ENCODE measurements at regions not wholly inside any gene's neighbourhood (a gene's known extent, or its start where the extent isn't known, plus 50 kb on each side); places are given as distances from the start of the nearest gene placed in this dataset.
"Not testable (repeated sequence)": the region's sequence is repeated elsewhere in the genome, so short reads cannot be mapped to it uniquely, and the experiment has no call there.

GRCh38 chr10:124262234-124262865, 156.4 kb downstream of the OAT start:
- DNase-seq, result no peak

DNA sequence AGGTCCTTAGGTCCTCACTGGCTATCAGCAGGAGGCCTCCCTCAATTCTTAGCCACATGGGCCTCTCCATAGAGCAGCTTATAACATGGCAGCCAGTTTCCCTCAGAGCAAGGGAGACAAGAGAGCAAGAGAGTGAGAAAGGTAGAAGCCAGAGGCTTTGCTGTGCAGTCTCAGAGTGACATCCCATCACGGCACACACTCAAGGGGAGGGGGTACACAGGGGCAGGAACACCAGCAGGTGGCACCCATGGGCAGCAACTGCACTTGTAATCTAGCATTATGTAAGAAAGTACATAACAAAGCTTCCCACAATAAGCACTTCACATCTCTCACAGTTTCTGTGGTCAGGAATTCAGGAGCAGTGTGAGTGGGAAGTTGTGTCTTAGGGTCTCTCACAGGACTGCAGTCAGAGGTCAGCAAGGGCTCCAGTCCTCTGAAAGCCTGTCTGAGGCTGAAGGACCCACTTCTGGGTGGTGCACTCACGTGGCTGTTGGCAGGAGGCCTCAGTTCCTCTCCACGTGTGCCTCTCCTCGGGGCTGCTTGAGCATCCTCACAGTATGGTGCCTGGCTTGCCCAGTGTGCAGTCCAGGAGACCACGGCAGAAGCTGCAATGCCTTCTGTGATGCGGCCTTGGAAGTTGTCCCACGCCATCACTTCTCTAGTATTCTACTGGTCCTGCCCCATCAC, 159.4 kb downstream of the OAT start:
- no peak for DNase-seq

- no peak for DNase-seq
Observed at GRCh38 chr10:124257781-124258180, 160.9 kb downstream of the OAT start.

GRCh38 chr10:124256151-124256550, 162.6 kb downstream of the OAT start:
- no peak for DNase-seq

GRCh38 chr10:124255556-124255955, 162.2 kb upstream of the CHST15 start:
- DNase-seq, result no peak

DNA sequence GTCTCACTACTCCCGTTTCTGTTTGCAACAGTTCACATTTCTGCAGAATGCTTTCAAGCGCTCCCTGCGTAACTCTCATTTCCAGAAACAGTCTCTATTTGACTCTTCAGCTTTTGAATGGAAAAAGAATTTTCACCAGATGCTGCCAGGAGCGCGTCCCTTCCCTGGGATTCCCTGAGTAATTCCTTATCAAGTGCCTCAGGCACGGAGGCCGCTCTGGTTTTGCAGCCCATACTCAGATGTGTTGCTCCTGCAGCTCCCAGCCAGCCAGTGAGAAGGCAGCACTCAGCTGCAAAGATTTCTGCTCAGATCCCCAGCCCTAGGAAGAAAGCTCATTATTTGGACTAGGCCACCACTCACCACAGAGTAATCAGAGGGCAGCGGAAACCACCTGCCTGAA, 161.1 kb upstream of the CHST15 start:
- DNase-seq, result no peak

DNA sequence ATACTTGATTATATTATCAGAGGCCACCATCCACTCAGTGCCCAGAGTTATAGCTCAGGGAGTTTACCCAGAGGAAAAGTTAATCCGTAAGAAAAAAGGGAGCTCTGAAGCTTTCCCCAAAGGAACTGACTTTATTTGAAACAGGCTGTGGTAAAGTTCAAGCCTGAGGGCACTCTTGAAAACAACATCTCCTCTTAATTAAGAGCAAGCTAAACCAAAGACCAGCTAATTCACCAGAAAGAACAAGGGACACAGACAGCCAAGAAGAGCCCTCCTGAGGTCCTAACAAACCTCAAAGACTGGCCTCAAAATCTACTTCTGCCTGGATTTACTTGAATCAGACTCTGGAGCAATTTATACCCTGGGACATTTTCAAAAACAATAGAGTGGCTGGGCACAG, 159.6 kb upstream of the CHST15 start:
- no peak for DNase-seq

- DNase-seq, result no peak
Observed at GRCh38 chr10:124252097-124252715, 158.8 kb upstream of the CHST15 start.

DNA sequence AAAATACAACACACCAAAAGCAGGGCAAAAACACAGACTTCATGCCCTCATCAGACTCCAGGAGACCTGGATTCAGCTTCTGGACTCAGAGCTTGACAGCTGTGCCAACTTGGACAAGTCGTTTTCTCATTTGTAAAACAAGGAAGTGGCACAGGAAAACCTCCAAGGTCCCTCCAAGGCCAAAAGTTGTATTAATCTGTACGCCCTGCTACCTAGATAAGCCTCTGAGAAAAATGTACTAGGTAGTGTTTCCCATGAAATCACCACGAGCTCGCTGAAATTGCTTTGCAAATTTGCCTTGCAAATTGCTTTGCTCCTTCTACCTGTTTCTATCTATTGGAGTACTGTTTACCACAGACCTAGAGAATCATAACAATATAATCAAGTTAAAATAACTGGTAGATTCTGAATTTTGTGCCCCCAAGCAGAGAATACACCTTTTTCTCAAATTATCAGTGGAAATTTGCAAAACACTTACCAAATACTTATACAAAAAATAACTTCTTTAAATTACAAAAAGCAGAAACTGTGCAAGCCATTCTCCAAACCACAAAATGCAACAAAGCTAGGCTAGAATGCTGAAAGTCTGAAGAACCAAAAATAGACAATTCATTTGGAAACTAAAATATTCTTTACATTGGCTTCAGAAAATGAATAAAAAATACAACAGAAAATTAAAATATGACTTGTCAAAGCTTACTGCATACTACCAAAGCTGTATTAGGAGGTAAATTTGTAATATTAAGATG, 158.1 kb upstream of the CHST15 start:
- DNase-seq, result no peak

GRCh38 chr10:124250506-124250905, 157.1 kb upstream of the CHST15 start:
- no peak for DNase-seq

GRCh38 chr10:124249812-124250432, 156.5 kb upstream of the CHST15 start:
- peak; percentile 24 for DNase-seq

DNA sequence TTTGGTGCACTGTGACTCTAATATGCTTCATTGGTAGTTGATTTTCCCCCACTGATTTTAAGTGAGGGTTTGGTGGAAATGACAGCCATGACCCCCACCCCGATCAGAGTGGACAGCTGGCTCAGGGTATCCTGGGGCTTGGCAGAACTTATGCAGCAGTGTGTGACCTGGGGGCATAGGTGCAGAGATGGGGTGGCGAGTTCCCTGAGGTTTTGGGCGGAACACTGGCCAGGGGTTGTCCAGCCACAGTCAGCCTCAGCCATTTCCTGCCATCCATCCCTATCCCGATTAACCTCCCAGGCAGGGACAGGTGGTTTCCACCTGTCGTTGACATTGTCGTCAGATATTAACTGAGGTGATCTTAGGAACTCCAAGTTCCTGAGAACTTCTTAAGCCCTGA, 155.8 kb upstream of the CHST15 start:
- no peak for DNase-seq

DNA sequence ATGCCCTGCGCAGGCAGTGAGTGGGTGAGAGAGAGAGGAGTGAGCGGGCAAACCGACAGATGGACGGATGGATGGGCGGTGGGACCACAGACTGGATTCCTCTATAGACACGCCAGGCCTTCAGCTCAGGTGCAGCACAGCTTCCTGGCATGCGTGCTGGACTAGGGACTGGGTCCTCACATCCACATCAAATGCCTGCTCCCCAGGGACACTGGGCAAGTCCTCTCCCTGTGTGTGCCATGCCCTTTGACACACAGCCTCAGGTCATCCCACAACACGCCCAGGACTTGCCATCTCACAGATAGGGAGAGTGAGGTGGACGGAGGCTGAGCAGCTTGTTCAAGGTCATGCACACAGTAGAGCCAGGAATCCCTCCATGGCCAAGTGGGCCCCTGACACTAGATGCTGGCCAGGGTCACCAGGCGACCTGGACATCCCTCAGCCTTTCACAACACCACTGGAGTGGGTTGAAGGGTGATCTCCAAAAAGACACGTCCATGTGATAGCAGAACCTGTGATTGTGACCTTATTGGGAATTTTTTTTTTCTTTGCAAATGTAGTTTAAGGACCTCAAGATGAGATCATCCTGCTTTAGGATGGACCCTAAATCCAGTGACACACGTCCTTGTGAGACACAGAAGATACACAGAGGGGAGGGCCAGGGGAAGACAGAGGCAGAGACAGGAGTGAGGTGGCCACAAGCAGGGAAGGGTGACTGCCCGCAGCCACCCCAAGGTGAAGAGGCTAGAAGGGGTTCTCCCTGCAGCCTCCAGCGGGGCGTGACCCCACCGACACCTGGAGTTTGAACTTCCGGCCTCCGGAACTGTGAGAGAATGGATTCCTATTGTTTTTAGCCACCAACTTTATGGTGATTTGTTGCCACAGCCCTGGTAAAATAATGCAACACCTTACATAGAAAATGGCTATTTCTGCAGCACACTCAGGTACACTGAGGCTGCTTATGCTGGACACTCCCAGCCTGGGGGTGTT, 155.0 kb upstream of the CHST15 start:
- no peak for DNase-seq

- no peak for DNase-seq
Observed at GRCh38 chr10:124245806-124246440, 152.5 kb upstream of the CHST15 start.

GRCh38 chr10:124245191-124245590, 151.8 kb upstream of the CHST15 start:
- no peak for DNase-seq

DNA sequence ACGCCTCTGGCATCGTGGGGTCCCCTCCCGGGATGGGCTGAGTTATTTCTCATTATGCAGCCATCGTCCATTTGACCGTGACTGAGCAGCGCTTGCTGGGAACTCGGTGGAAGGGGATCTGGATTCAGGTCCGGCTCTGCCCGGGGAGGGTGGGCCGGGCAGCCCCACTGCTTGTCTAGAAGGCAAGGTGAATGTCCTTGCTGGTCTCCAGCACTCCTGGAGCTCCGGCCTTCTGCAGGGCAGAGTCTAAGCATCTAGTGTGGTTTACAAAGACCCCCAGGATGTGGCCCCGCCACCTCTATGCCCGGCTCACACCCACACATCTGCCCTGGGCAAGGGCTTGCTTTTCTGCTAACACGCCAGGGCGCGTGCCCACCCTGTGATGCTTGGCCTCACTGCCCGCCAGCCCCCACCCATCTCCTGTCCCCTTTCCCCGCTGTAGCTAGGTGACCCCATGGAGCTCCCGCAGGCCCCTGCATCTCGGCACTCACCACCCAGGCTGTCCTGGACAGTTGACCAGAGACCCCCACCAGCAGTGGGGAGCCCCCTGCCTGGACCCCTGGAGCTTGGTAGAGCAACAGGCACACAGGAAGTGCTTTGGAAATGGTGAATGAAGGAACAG, 151.0 kb upstream of the CHST15 start:
- no peak for DNase-seq

GRCh38 chr10:124243702-124244121, 150.3 kb upstream of the CHST15 start:
- DNase-seq, result no peak

GRCh38 chr10:124242791-124243190, 149.4 kb upstream of the CHST15 start:
- DNase-seq, result no peak

DNA sequence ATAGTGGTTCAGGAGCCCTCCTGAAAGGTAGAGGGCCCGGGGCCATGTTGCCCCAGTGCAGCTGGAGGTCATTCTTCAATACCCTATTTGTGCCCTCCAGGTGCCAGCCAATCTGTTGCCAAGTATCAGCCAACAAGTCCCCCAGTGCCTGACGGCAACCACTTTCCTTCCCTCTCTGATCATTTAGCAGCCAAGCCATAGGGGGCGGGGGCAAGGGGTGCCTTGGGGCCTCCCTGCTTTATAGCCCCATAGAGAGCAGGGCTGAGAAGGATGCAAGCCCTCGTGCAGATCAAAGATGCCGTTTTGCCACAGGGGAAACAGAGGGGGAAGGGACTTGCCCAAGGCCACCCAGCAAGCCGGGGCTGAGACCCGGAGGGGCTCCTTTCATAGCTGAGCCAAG, 149.0 kb upstream of the CHST15 start:
- DNase-seq, result no peak

DNA sequence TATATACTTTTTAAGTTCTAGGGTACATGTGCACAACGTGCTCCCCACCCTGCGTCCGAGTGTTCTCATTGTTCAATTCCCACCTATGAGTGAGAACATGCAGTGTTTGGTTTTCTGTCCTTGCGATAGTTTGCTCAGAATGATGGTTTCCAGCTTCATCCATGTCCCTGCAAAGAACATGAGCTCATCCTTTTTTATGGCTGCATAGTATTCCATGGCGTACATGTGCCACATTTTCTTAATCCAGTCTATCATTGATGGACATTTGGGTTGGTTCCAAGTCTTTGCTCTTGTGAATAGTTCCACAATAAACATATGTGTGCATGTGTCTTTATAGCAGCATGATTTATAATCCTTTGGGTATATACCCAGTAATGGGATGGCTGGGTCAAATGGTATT, 148.1 kb upstream of the CHST15 start:
- DNase-seq, result not testable (repeated sequence)

GRCh38 chr10:124240839-124241291, 147.5 kb upstream of the CHST15 start:
- DNase-seq, result no peak

Data from SHP77 treated with DMSO at 0.1 percent for 48 hours (cell line).